ENCODE measurements at regions not wholly inside any gene's neighbourhood (a gene's known extent, or its start where the extent isn't known, plus 50 kb on each side); places are given as distances from the start of the nearest gene placed in this dataset.

GRCh38 chr6:50112981-50113857 lies 63.5 kb upstream of the DEFB112 start:
- H3K36me3 ChIP-seq (ENCODE audit: control insufficient read depth in 2 of 2, insufficient read depth in 1 of 2, low read length in 2 of 2) = no peaks in the 10 kb centered on the region
- ChIA-PET CTCF (no interaction called here), POLR2A (no interaction called here)
- H3K27ac ChIP-seq (ENCODE audit: extremely low read depth, low read depth, low read length) = no peak overlapping the region
- TF ChIP-seq ZNF473 (tag by site-specific recombination; IDR thresholded peaks at IDR 0.05) = no peak
- TF ChIP-seq ZNF623 (tag by site-specific recombination; IDR thresholded peaks at IDR 0.05) = no peak
- TF ChIP-seq ZEB2 (tag by site-specific recombination; IDR thresholded peaks at IDR 0.05) = no peak
- TF ChIP-seq HOXA7 (CRISPR knock-in tag; IDR thresholded peaks at IDR 0.05; ENCODE audit: borderline replicate concordance) = no peak
- TF ChIP-seq ZNF341 (tag by site-specific recombination; IDR thresholded peaks at IDR 0.05; ENCODE audit: low read depth) = no peak
- TF ChIP-seq ATF2 (tag by site-specific recombination; IDR thresholded peaks at IDR 0.05; ENCODE audit: low read depth) = no peak
- no peak for TF ChIP-seq ZNF157 (tag by site-specific recombination; IDR thresholded peaks at IDR 0.05)
- TF ChIP-seq ZNF138 (tag by site-specific recombination; IDR thresholded peaks at IDR 0.05; ENCODE audit: borderline replicate concordance) = no peak
- no peak for TF ChIP-seq ZNF548 (tag by site-specific recombination; IDR thresholded peaks at IDR 0.05)
- no peak for TF ChIP-seq ZNF214 (tag by site-specific recombination; IDR thresholded peaks at IDR 0.05; ENCODE audit: borderline replicate concordance)
- TF ChIP-seq, protein P1, sequence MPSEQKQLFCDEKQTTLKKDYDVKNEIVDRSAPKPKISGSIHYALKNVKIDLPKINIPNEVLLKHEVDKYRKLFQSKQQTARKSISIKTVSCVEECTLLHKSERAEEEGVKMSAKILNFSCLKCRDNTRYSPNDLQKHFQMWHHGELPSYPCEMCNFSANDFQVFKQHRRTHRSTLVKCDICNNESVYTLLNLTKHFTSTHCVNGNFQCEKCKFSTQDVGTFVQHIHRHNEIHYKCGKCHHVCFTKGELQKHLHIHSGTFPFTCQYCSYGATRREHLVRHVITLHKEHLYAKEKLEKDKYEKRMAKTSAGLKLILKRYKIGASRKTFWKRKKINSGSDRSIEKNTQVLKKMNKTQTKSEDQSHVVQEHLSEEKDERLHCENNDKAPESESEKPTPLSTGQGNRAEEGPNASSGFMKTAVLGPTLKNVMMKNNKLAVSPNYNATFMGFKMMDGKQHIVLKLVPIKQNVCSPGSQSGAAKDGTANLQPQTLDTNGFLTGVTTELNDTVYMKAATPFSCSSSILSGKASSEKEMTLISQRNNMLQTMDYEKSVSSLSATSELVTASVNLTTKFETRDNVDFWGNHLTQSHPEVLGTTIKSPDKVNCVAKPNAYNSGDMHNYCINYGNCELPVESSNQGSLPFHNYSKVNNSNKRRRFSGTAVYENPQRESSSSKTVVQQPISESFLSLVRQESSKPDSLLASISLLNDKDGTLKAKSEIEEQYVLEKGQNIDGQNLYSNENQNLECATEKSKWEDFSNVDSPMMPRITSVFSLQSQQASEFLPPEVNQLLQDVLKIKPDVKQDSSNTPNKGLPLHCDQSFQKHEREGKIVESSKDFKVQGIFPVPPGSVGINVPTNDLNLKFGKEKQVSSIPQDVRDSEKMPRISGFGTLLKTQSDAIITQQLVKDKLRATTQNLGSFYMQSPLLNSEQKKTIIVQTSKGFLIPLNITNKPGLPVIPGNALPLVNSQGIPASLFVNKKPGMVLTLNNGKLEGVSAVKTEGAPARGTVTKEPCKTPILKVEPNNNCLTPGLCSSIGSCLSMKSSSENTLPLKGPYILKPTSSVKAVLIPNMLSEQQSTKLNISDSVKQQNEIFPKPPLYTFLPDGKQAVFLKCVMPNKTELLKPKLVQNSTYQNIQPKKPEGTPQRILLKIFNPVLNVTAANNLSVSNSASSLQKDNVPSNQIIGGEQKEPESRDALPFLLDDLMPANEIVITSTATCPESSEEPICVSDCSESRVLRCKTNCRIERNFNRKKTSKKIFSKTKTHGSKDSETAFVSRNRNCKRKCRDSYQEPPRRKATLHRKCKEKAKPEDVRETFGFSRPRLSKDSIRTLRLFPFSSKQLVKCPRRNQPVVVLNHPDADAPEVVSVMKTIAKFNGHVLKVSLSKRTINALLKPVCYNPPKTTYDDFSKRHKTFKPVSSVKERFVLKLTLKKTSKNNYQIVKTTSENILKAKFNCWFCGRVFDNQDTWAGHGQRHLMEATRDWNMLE (tag by site-specific recombination; conservative IDR thresholded peaks at IDR 0.05; ENCODE audit: low read depth) = no peak
- no peak for TF ChIP-seq ZNF560 (tag by site-specific recombination; IDR thresholded peaks at IDR 0.05; ENCODE audit: borderline replicate concordance)
- H3K9me3 ChIP-seq (ENCODE audit: control insufficient read depth, insufficient read depth, low read depth, low read length) = no peaks in the 10 kb centered on the region
- no peaks in the 10 kb centered on the region for H3K4me1 ChIP-seq (ENCODE audit: control insufficient read depth, insufficient read depth, low read length)
- no peak overlapping the region for H3K4me3 ChIP-seq (ENCODE audit: low read depth, low read length)

DNA sequence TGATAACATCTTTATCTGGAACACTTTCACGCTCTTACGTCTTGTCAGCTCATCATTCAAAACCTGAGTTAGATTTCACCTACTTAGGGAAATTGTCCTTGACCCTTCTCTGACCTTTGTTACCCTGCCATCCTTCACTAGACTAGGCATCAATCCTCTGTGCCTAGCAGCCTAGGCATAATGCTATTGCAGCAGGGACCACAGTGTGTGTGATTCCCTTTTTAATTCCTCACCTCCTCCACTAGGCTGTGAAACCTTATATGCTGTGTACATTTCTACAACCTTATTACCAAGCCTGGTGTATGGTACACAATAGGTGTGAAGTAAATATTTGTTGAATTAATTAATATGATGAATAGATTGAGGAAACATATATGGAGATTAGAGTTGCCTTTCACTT lies 66.7 kb upstream of the DEFB112 start:
- H3K36me3 ChIP-seq (ENCODE audit: control insufficient read depth in 2 of 2, insufficient read depth in 1 of 2, low read length in 2 of 2) = no peaks in the 10 kb centered on the region
- H3K9me3 ChIP-seq (ENCODE audit: control insufficient read depth, insufficient read depth, low read depth, low read length) = no peaks in the 10 kb centered on the region
- POLR2A ChIA-PET = no interaction called here
- no peaks in the 10 kb centered on the region for H3K4me1 ChIP-seq (ENCODE audit: control insufficient read depth, insufficient read depth, low read length)
- no peak for TF ChIP-seq ZBTB11 (tag by site-specific recombination; conservative IDR thresholded peaks at IDR 0.05; ENCODE audit: low read depth)
- no peak for TF ChIP-seq ZNF146 (tag by site-specific recombination; IDR thresholded peaks at IDR 0.05)
- TF ChIP-seq ZNF785 (tag by site-specific recombination; IDR thresholded peaks at IDR 0.05) = no peak
- no peak for TF ChIP-seq ZNF112 (tag by site-specific recombination; IDR thresholded peaks at IDR 0.05)
- H3K4me3 ChIP-seq (ENCODE audit: low read depth, low read length) = no peak overlapping the region
- CTCF ChIA-PET = no interaction called here
- no peak overlapping the region for H3K27ac ChIP-seq (ENCODE audit: extremely low read depth, low read depth, low read length)

All from HEK293 (cell line).